HCT116 (cell line): ENCODE measurements at regions not wholly inside any gene's neighbourhood (a gene's known extent, or its start where the extent isn't known, plus 50 kb on each side); places are given as distances from the start of the nearest gene placed in this dataset.
A peak's percentile ranks its signal among the peaks of the same experiment; 100 is the strongest.

ENCODE experiments used
- POLR2A ChIP-seq: IDR thresholded peaks from 2 replicates; pipeline ENCODE4 v1.7.0; 2011; ENCODE audit warnings: borderline replicate concordance; ENCODE audit not compliant: insufficient read depth, insufficient read length; ENCODE audit errors: extremely low read depth
- TF ChIP-seq, protein P1 (sequence below), 3 experiments: fragments of 200-600 bp in 1 of 3; sonication (generic) in 1 of 3; IDR thresholded peaks in 2 of 3; conservative IDR thresholded peaks in 1 of 3; 2 replicates each; pipeline ENCODE4 v1.5.1; 2012 to 2017; ENCODE audit warnings: low read depth in 2 of 3, low read length in 2 of 3, antibody characterized with exemption in 1 of 3, borderline replicate concordance in 1 of 3, control low read depth in 1 of 3, mild to moderate bottlenecking in 1 of 3, mixed read lengths in 1 of 3, mixed run types in 1 of 3, moderate library complexity in 1 of 3; ENCODE audit not compliant: insufficient read depth in 1 of 3
- TF ChIP-seq, protein P2 (sequence below): IDR thresholded peaks from 2 replicates; pipeline ENCODE4 v1.6.1; 2012; ENCODE audit warnings: low read depth

DNA sequence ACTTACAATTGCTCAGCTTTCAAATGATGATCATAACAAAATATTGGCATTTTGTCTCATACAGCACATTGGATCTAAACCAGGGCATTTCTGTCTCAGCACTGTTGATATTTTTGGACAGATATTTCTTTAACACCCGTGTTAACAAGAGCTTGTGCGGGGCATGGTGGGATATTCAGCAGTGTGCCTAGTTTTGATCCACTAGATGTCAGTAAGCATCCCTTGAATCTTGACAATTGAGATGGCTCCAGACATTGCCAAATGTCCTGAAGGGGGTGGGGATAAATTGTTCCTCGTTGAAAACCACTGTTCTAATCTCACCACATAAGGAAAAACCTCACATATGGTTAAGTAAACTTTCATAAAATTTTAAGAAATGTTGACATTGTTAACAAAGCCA is 806.3 kb downstream of the STIM2 start:
- TF ChIP-seq, protein P1, sequence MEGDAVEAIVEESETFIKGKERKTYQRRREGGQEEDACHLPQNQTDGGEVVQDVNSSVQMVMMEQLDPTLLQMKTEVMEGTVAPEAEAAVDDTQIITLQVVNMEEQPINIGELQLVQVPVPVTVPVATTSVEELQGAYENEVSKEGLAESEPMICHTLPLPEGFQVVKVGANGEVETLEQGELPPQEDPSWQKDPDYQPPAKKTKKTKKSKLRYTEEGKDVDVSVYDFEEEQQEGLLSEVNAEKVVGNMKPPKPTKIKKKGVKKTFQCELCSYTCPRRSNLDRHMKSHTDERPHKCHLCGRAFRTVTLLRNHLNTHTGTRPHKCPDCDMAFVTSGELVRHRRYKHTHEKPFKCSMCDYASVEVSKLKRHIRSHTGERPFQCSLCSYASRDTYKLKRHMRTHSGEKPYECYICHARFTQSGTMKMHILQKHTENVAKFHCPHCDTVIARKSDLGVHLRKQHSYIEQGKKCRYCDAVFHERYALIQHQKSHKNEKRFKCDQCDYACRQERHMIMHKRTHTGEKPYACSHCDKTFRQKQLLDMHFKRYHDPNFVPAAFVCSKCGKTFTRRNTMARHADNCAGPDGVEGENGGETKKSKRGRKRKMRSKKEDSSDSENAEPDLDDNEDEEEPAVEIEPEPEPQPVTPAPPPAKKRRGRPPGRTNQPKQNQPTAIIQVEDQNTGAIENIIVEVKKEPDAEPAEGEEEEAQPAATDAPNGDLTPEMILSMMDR (IDR thresholded peaks at IDR 0.05 in 2 of 3, conservative IDR thresholded peaks at IDR 0.05 in 1 of 3; ENCODE audit: borderline replicate concordance in 1 of 3, insufficient read depth in 1 of 3, low read depth in 2 of 3, low read length in 2 of 3) = peak; percentile 24 to 64 (median 61); a peak in 5 of 6 replicates
- TF ChIP-seq, protein P2, sequence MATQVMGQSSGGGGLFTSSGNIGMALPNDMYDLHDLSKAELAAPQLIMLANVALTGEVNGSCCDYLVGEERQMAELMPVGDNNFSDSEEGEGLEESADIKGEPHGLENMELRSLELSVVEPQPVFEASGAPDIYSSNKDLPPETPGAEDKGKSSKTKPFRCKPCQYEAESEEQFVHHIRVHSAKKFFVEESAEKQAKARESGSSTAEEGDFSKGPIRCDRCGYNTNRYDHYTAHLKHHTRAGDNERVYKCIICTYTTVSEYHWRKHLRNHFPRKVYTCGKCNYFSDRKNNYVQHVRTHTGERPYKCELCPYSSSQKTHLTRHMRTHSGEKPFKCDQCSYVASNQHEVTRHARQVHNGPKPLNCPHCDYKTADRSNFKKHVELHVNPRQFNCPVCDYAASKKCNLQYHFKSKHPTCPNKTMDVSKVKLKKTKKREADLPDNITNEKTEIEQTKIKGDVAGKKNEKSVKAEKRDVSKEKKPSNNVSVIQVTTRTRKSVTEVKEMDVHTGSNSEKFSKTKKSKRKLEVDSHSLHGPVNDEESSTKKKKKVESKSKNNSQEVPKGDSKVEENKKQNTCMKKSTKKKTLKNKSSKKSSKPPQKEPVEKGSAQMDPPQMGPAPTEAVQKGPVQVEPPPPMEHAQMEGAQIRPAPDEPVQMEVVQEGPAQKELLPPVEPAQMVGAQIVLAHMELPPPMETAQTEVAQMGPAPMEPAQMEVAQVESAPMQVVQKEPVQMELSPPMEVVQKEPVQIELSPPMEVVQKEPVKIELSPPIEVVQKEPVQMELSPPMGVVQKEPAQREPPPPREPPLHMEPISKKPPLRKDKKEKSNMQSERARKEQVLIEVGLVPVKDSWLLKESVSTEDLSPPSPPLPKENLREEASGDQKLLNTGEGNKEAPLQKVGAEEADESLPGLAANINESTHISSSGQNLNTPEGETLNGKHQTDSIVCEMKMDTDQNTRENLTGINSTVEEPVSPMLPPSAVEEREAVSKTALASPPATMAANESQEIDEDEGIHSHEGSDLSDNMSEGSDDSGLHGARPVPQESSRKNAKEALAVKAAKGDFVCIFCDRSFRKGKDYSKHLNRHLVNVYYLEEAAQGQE = no peak
- no peak for TF ChIP-seq POLR2A
